HFFc6 (cell line): ENCODE measurements at regions not wholly inside any gene's neighbourhood (a gene's known extent, or its start where the extent isn't known, plus 50 kb on each side); places are given as distances from the start of the nearest gene placed in this dataset.

ENCODE experiments used
- DNase-seq: peaks from one replicate; pipeline ENCODE4 v3.0.0-alpha.2; 2018
- H3K27ac Mint-ChIP-seq: 2 replicates; pipeline ENCODE4 v1.8.0; 2020; ENCODE audit warnings: mild to moderate bottlenecking, mixed read lengths
- H3K27me3 Mint-ChIP-seq: 2 replicates; pipeline ENCODE4 v1.8.0; 2021; ENCODE audit warnings: mild to moderate bottlenecking, moderate library complexity, mixed read lengths; ENCODE audit not compliant: insufficient read depth
- H3K36me3 Mint-ChIP-seq: 2 replicates; pipeline ENCODE4 v1.8.0; 2021; ENCODE audit warnings: low read depth, mixed read lengths
- H3K4me1 Mint-ChIP-seq: 2 replicates; pipeline ENCODE4 v1.8.0; 2020; ENCODE audit warnings: low read depth, mixed read lengths
- H3K4me3 Mint-ChIP-seq: 2 replicates; pipeline ENCODE4 v1.8.0; 2020; ENCODE audit warnings: mild to moderate bottlenecking, moderate library complexity, mixed read lengths
- H3K9me3 Mint-ChIP-seq: 2 replicates; pipeline ENCODE4 v1.8.0; 2020; ENCODE audit warnings: mild to moderate bottlenecking, mixed read lengths
- CTCF ChIP-seq: fragments of 200-600 bp; sonication (generic); IDR thresholded peaks from 2 replicates; pipeline ENCODE4 v1.5.0; 2021; ENCODE audit warnings: antibody characterized with exemption, mild to moderate bottlenecking

- no peaks in the 10 kb centered on the region; the same call in 1 of the 2 replicates for H3K27me3 Mint-ChIP-seq
- no peak overlapping the region for H3K4me3 Mint-ChIP-seq
- H3K27ac Mint-ChIP-seq: no peak overlapping the region
- H3K36me3 Mint-ChIP-seq: peaks cover 5% of the 10 kb centered on the region
- no peak for DNase-seq
- H3K9me3 Mint-ChIP-seq: peaks cover 27% of the 10 kb centered on the region
- no peaks in the 10 kb centered on the region for H3K4me1 Mint-ChIP-seq
- TF ChIP-seq CTCF: no peak
Measured at GRCh38 chr14:56892959-56893358, 82.7 kb upstream of the OTX2 start.

GRCh38 chr14:56891226-56891625 is 80.9 kb upstream of the OTX2 start:
- no peaks in the 10 kb centered on the region; the same call in 1 of the 2 replicates for H3K27me3 Mint-ChIP-seq
- TF ChIP-seq CTCF: no peak
- H3K4me1 Mint-ChIP-seq: no peaks in the 10 kb centered on the region
- H3K9me3 Mint-ChIP-seq: peaks cover 31% of the 10 kb centered on the region
- DNase-seq: no peak
- H3K27ac Mint-ChIP-seq: no peak overlapping the region
- H3K4me3 Mint-ChIP-seq: no peak overlapping the region
- peaks cover 5% of the 10 kb centered on the region for H3K36me3 Mint-ChIP-seq

GRCh38 chr14:56889705-56890104 is 79.4 kb upstream of the OTX2 start:
- no peak overlapping the region for H3K4me3 Mint-ChIP-seq
- TF ChIP-seq CTCF: no peak
- peaks cover 25% of the 10 kb centered on the region for H3K9me3 Mint-ChIP-seq
- H3K27me3 Mint-ChIP-seq: no peaks in the 10 kb centered on the region
- DNase-seq: no peak
- no peaks in the 10 kb centered on the region for H3K4me1 Mint-ChIP-seq
- H3K27ac Mint-ChIP-seq: no peak overlapping the region
- peaks cover 5% of the 10 kb centered on the region for H3K36me3 Mint-ChIP-seq

- Mint-ChIP-seq H3K4me1 (no peaks in the 10 kb centered on the region), H3K4me3 (no peak overlapping the region), H3K27me3 (no peaks in the 10 kb centered on the region), H3K27ac (no peak overlapping the region), H3K36me3 (peaks cover 5% of the 10 kb centered on the region), H3K9me3 (peaks cover 25% of the 10 kb centered on the region)
- DNase-seq: no peak
- TF ChIP-seq CTCF: no peak
Measured at GRCh38 chr14:56888274-56888673, 78.0 kb upstream of the OTX2 start.

GRCh38 chr14:56887216-56887615 is 76.9 kb upstream of the OTX2 start:
- Mint-ChIP-seq H3K4me1 (no peaks in the 10 kb centered on the region), H3K9me3 (peaks cover 23% of the 10 kb centered on the region), H3K27me3 (no peaks in the 10 kb centered on the region), H3K36me3 (0 out of 2 replicates have a peak, but pooled peaks cover 4% of the 10 kb centered on the region), H3K27ac (no peak overlapping the region), H3K4me3 (no peak overlapping the region)
- DNase-seq: no peak
- no peak for TF ChIP-seq CTCF
